ENCODE measurements at regions not wholly inside any gene's neighbourhood (a gene's known extent, or its start where the extent isn't known, plus 50 kb on each side); places are given as distances from the start of the nearest gene placed in this dataset.

GRCh38 chr2:48043131-48043700, 136.9 kb upstream of the FBXO11 start:
- CTCF ChIA-PET: no interaction called here
- POLR2A ChIA-PET: no interaction called here
- no peak overlapping the region for H3K27ac ChIP-seq (ENCODE audit: low read depth, low read length)
- DNase-seq (ENCODE audit: low read depth, low spot score): no peak
- no peaks in the 10 kb centered on the region for H3K27me3 ChIP-seq (ENCODE audit: control insufficient read depth, insufficient read depth, low read length)
- H3K9me3 ChIP-seq (ENCODE audit: control insufficient read depth, insufficient read depth, low read length): no peaks in the 10 kb centered on the region
- no peak overlapping the region for H3K4me3 ChIP-seq (ENCODE audit: low read depth, low read length)
- TF ChIP-seq, protein P1, sequence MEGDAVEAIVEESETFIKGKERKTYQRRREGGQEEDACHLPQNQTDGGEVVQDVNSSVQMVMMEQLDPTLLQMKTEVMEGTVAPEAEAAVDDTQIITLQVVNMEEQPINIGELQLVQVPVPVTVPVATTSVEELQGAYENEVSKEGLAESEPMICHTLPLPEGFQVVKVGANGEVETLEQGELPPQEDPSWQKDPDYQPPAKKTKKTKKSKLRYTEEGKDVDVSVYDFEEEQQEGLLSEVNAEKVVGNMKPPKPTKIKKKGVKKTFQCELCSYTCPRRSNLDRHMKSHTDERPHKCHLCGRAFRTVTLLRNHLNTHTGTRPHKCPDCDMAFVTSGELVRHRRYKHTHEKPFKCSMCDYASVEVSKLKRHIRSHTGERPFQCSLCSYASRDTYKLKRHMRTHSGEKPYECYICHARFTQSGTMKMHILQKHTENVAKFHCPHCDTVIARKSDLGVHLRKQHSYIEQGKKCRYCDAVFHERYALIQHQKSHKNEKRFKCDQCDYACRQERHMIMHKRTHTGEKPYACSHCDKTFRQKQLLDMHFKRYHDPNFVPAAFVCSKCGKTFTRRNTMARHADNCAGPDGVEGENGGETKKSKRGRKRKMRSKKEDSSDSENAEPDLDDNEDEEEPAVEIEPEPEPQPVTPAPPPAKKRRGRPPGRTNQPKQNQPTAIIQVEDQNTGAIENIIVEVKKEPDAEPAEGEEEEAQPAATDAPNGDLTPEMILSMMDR (IDR thresholded peaks at IDR 0.05; ENCODE audit: low read depth, low read length): no peak

DNA sequence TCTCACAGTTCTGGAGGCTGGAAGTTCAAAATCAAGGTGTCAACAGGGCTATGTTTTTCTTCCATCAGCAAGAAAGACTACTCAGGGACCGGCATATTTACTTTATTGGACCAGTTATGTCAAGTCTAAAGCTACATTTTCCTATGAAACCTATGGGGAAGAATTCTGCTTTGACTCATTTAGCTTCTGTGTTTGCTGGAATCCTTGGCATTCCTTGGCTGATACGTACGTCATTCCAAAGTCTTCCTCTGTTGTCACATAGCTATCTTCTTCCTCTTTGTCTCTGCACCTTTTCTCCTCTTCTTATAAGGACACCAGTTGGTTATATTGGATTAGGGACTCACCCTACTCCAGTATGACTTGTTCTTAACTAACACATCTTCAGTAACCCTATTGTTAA, 137.4 kb upstream of the FBXO11 start:
- Histone ChIP-seq H3K27me3 (ENCODE audit: control insufficient read depth, insufficient read depth, low read length) (no peaks in the 10 kb centered on the region), H3K27ac (ENCODE audit: low read depth, low read length) (no peak overlapping the region), H3K9me3 (ENCODE audit: control insufficient read depth, insufficient read depth, low read length) (no peaks in the 10 kb centered on the region), H3K4me3 (ENCODE audit: low read depth, low read length) (no peak overlapping the region)
- CTCF ChIA-PET: no interaction called here
- DNase-seq (ENCODE audit: low read depth, low spot score): no peak
- POLR2A ChIA-PET: no interaction called here
- TF ChIP-seq, protein P1 (IDR thresholded peaks at IDR 0.05; ENCODE audit: low read depth, low read length): no peak

GRCh38 chr2:48045613-48046012, 139.3 kb upstream of the FBXO11 start:
- H3K4me3 ChIP-seq (ENCODE audit: low read depth, low read length): no peak overlapping the region
- POLR2A ChIA-PET: no interaction called here
- CTCF ChIA-PET: no interaction called here
- H3K27me3 ChIP-seq (ENCODE audit: control insufficient read depth, insufficient read depth, low read length): no peaks in the 10 kb centered on the region
- DNase-seq (ENCODE audit: low read depth, low spot score): no peak
- TF ChIP-seq, protein P1 (IDR thresholded peaks at IDR 0.05; ENCODE audit: low read depth, low read length): no peak
- H3K9me3 ChIP-seq (ENCODE audit: control insufficient read depth, insufficient read depth, low read length): no peaks in the 10 kb centered on the region
- H3K27ac ChIP-seq (ENCODE audit: low read depth, low read length): no peak overlapping the region

- POLR2A ChIA-PET: no interaction called here
- H3K4me3 ChIP-seq (ENCODE audit: low read depth, low read length): no peak overlapping the region
- H3K27me3 ChIP-seq (ENCODE audit: control insufficient read depth, insufficient read depth, low read length): no peaks in the 10 kb centered on the region
- DNase-seq (ENCODE audit: low read depth, low spot score): no peak
- CTCF ChIA-PET: no interaction called here
- H3K9me3 ChIP-seq (ENCODE audit: control insufficient read depth, insufficient read depth, low read length): no peaks in the 10 kb centered on the region
- H3K27ac ChIP-seq (ENCODE audit: low read depth, low read length): no peak overlapping the region
- TF ChIP-seq, protein P1 (IDR thresholded peaks at IDR 0.05; ENCODE audit: low read depth, low read length): no peak
Measured at GRCh38 chr2:48048476-48049171, 142.3 kb upstream of the FBXO11 start.

GRCh38 chr2:48049371-48049770, 143.1 kb upstream of the FBXO11 start:
- CTCF ChIA-PET: no interaction called here
- H3K27me3 ChIP-seq (ENCODE audit: control insufficient read depth, insufficient read depth, low read length): no peaks in the 10 kb centered on the region
- POLR2A ChIA-PET: no interaction called here
- no peaks in the 10 kb centered on the region for H3K9me3 ChIP-seq (ENCODE audit: control insufficient read depth, insufficient read depth, low read length)
- no peak overlapping the region for H3K4me3 ChIP-seq (ENCODE audit: low read depth, low read length)
- TF ChIP-seq, protein P1 (IDR thresholded peaks at IDR 0.05; ENCODE audit: low read depth, low read length): no peak
- DNase-seq (ENCODE audit: low read depth, low spot score): no peak
- no peak overlapping the region for H3K27ac ChIP-seq (ENCODE audit: low read depth, low read length)
